T-cell (primary cell): ENCODE measurements at regions not wholly inside any gene's neighbourhood (a gene's known extent, or its start where the extent isn't known, plus 50 kb on each side); places are given as distances from the start of the nearest gene placed in this dataset.

Experiments
- ATAC-seq, 4 experiments: fragments of 200-7000 bp in 3 of 4; fragments of 150-1000 bp in 1 of 4; cut with Tn5 transposase; replicated peaks in 1 of 4; 1 replicate in 3 of 4; 2 replicates in 1 of 4; pipeline ENCODE4 v1.10.0; 2021; ENCODE audit warnings: moderate library complexity in 3 of 4, mild to moderate bottlenecking in 2 of 4, moderate number of reproducible peaks in 1 of 4
- CTCF ChIA-PET, 2 donors: fragments of 300-600 bp; sonication (Branson Sonifier 250); formaldehyde crosslinking; loops; one replicate each; lab custom pipeline; 2022; ENCODE audit warnings: antibody characterized with exemption in 2 of 2; lab: Charles Lee
- POLR2A ChIA-PET, 2 donors: fragments of 300-600 bp; sonication (Branson Sonifier 250); formaldehyde crosslinking; loops; one replicate each; lab custom pipeline; 2022; ENCODE audit warnings: antibody characterized with exemption in 2 of 2; lab: Charles Lee
- DNase-seq, 35 experiments: peaks; one replicate each; pipeline versions ENCODE4 v3.0.0 to v3.0.0-alpha.2; 2013 to 2023
- H3K27ac ChIP-seq: one replicate; pipeline ENCODE4 v1.5.1; 2013; ENCODE audit warnings: low read length
- H3K27me3 ChIP-seq, 2 experiments: replicated peaks in 1 of 2; 1 replicate in 1 of 2; 2 replicates in 1 of 2; pipeline versions ENCODE4 v1.6.1 to v1.7.0; 2013; ENCODE audit warnings: low read length in 1 of 2, mixed read lengths in 1 of 2; ENCODE audit not compliant: control insufficient read depth in 2 of 2, insufficient read depth in 2 of 2; ENCODE audit errors: extremely low read depth in 1 of 2
- H3K36me3 ChIP-seq, 2 donors: 1 replicate in 1 of 2; 2 replicates in 1 of 2; pipeline versions ENCODE4 v1.6.1 to v1.7.0; 2013; ENCODE audit warnings: low read length in 1 of 2; ENCODE audit not compliant: control insufficient read depth in 2 of 2, insufficient read depth in 1 of 2; ENCODE audit errors: extremely low read depth in 1 of 2
- H3K4me1 ChIP-seq, 2 experiments: 1 replicate in 1 of 2; 2 replicates in 1 of 2; pipeline versions ENCODE4 v1.6.1 to v1.7.0; 2013; ENCODE audit warnings: low read length in 2 of 2, mixed read lengths in 1 of 2; ENCODE audit not compliant: insufficient read depth in 2 of 2, control insufficient read depth in 1 of 2; ENCODE audit errors: extremely low read depth in 1 of 2
- H3K4me3 ChIP-seq, 2 donors: 1 replicate in 1 of 2; 2 replicates in 1 of 2; pipeline versions ENCODE4 v1.5.1 to v1.7.0; 2013; ENCODE audit warnings: mild to moderate bottlenecking in 2 of 2, low read length in 1 of 2, moderate library complexity in 1 of 2; ENCODE audit not compliant: control insufficient read depth in 1 of 2; ENCODE audit errors: extremely low read depth in 1 of 2
- H3K9me3 ChIP-seq: 2 replicates; pipeline ENCODE4 v1.7.0; 2013
- H3K27ac Mint-ChIP-seq, 2 donors: one replicate each; pipeline ENCODE4 v1.8.0; 2020 to 2021; ENCODE audit warnings: mild to moderate bottlenecking in 2 of 2, mixed read lengths in 2 of 2
- H3K27me3 Mint-ChIP-seq, 2 donors: one replicate each; pipeline ENCODE4 v1.8.0; 2021 to 2022; ENCODE audit warnings: mixed read lengths in 2 of 2
- H3K36me3 Mint-ChIP-seq: one replicate; pipeline ENCODE4 v1.8.0; 2021; ENCODE audit warnings: mixed read lengths
- H3K4me1 Mint-ChIP-seq, 3 donors: one replicate each; pipeline ENCODE4 v1.8.0; 2020 to 2022; ENCODE audit warnings: mixed read lengths in 3 of 3, mild to moderate bottlenecking in 1 of 3
- H3K4me3 Mint-ChIP-seq, 3 donors: one replicate each; pipeline ENCODE4 v1.8.0; 2020 to 2022; ENCODE audit warnings: mild to moderate bottlenecking in 3 of 3, mixed read lengths in 3 of 3, moderate library complexity in 3 of 3
- H3K9me3 Mint-ChIP-seq, 3 donors: one replicate each; pipeline ENCODE4 v1.8.0; 2020 to 2022; ENCODE audit warnings: mixed read lengths in 3 of 3
- WGBS: methylation state at CpG from one replicate; pipeline ENCODE4 v1.1.5; 2013; ENCODE audit warnings: missing lambda C conversion rate; ENCODE audit not compliant: insufficient coverage; 5-methylcytosine and 5-hydroxymethylcytosine counted together

- no peak overlapping the region for H3K4me3 Mint-ChIP-seq
- peaks cover 3 to 6% of the 10 kb centered on the region in 2 donors for H3K27me3 Mint-ChIP-seq
- no peak overlapping the region for H3K27ac ChIP-seq
- H3K9me3 Mint-ChIP-seq: no peaks in the 10 kb centered on the region
- H3K4me1 ChIP-seq: peaks cover 0 to 4% of the 10 kb centered on the region in 2 experiments
- H3K4me3 ChIP-seq: no peak overlapping the region
- no peak for DNase-seq
- WGBS: 88% methylated on average over 2 of the region's 2 CpGs
- ChIA-PET POLR2A (no interaction called here), CTCF (interaction anchor here (0.7 to 4.2 kb wide), 3 partner anchors 196 to 793 kb away, joined by 3 to 73 read pairs (median 43); no protein-coding TSS in a partner anchor)
- H3K36me3 ChIP-seq: no peaks in the 10 kb centered on the region
- no peaks in the 10 kb centered on the region for H3K36me3 Mint-ChIP-seq
- H3K27me3 ChIP-seq: peaks cover 0 to 19% of the 10 kb centered on the region in 2 experiments
- no peak overlapping the region for H3K27ac Mint-ChIP-seq
- no peak for ATAC-seq
- no peaks in the 10 kb centered on the region for H3K9me3 ChIP-seq
- H3K4me1 Mint-ChIP-seq: peaks cover 0 to 4% (median 3%) of the 10 kb centered on the region in 3 donors
Observed at GRCh38 chr1:67563684-67564083, 121.3 kb upstream of the GADD45A start.

- no peaks in the 10 kb centered on the region for H3K9me3 ChIP-seq
Observed at GRCh38 chr1:67564193-67564592, 120.8 kb upstream of the GADD45A start.

GRCh38 chr1:67566803-67567377, 118.1 kb upstream of the GADD45A start:
- no peaks in the 10 kb centered on the region for H3K9me3 Mint-ChIP-seq
- Histone ChIP-seq H3K4me3 (no peak overlapping the region), H3K9me3 (no peaks in the 10 kb centered on the region), H3K27me3 (peaks cover 0 to 6% of the 10 kb centered on the region in 2 experiments), H3K4me1 (peaks cover 0 to under 1% of the 10 kb centered on the region in 2 experiments), H3K36me3 (no peaks in the 10 kb centered on the region), H3K27ac (no peak overlapping the region)
- no CpG with 5 or more reads among the region's 2 CpGs for WGBS
- DNase-seq (no peak), ATAC-seq (no peak)
- CTCF ChIA-PET: interaction anchor here (1.0 to 1.7 kb wide), 3 partner anchors 193 to 356 kb away, joined by 4 to 6 read pairs (median 4); no protein-coding TSS in a partner anchor
- POLR2A ChIA-PET: interaction anchor here in 1 of 2 donors (0.6 kb wide), 1 partner anchor 207 kb away, joined by 5 read pairs; no protein-coding TSS in a partner anchor
- no peak overlapping the region for H3K4me3 Mint-ChIP-seq
- no peaks in the 10 kb centered on the region for H3K36me3 Mint-ChIP-seq
- H3K27me3 Mint-ChIP-seq: no peaks in the 10 kb centered on the region
- no peak overlapping the region for H3K27ac Mint-ChIP-seq
- peaks cover 0 to 3% (median 3%) of the 10 kb centered on the region in 3 donors for H3K4me1 Mint-ChIP-seq

More at GRCh38 chr1:67564193-67564592, 120.8 kb upstream of the GADD45A start:
- DNase-seq (no peak), ATAC-seq (no peak)
- H3K36me3 ChIP-seq: no peaks in the 10 kb centered on the region
- ChIA-PET POLR2A (no interaction called here), CTCF (interaction anchor here in 1 of 2 donors (0.5 to 1.4 kb wide), 2 partner anchors 140 to 197 kb away, joined by 3 to 4 read pairs; no protein-coding TSS in a partner anchor)
- Mint-ChIP-seq H3K4me3 (no peak overlapping the region), H3K36me3 (no peaks in the 10 kb centered on the region), H3K27ac (no peak overlapping the region), H3K4me1 (peaks cover 0 to 4% (median 3%) of the 10 kb centered on the region in 3 donors), H3K27me3 (peaks cover 0 to 3% of the 10 kb centered on the region in 2 donors), H3K9me3 (no peaks in the 10 kb centered on the region)
- no peak overlapping the region for H3K27ac ChIP-seq
- 70% methylated on average over 3 of the region's 8 CpGs for WGBS
- H3K4me1 ChIP-seq: peaks cover 0 to 4% of the 10 kb centered on the region in 2 experiments
- peaks cover 0 to 16% of the 10 kb centered on the region in 2 experiments for H3K27me3 ChIP-seq
- no peak overlapping the region for H3K4me3 ChIP-seq

GRCh38 chr1:67570486-67571143, 114.4 kb upstream of the GADD45A start:
- DNase-seq (no peak), ATAC-seq (no peak)
- Mint-ChIP-seq H3K4me3 (no peak overlapping the region), H3K36me3 (no peaks in the 10 kb centered on the region), H3K9me3 (no peaks in the 10 kb centered on the region), H3K27me3 (no peaks in the 10 kb centered on the region), H3K27ac (no peak overlapping the region), H3K4me1 (no peaks in the 10 kb centered on the region)
- Histone ChIP-seq H3K27me3 (peaks cover 0 to 6% of the 10 kb centered on the region in 2 experiments), H3K9me3 (no peaks in the 10 kb centered on the region), H3K27ac (no peak overlapping the region), H3K4me3 (no peak overlapping the region), H3K4me1 (no peaks in the 10 kb centered on the region), H3K36me3 (no peaks in the 10 kb centered on the region)
- CTCF ChIA-PET: interaction anchor here (1.1 to 3.9 kb wide), 5 partner anchors 9 to 190 kb away, joined by 3 to 19 read pairs (median 6); no protein-coding TSS in a partner anchor
- POLR2A ChIA-PET: no interaction called here
- WGBS: 76% methylated on average over 4 of the region's 8 CpGs

GRCh38 chr1:67571406-67571805, 113.6 kb upstream of the GADD45A start:
- Histone ChIP-seq H3K4me3 (no peak overlapping the region), H3K9me3 (no peaks in the 10 kb centered on the region), H3K36me3 (no peaks in the 10 kb centered on the region), H3K27ac (no peak overlapping the region), H3K27me3 (peaks cover 0 to 6% of the 10 kb centered on the region in 2 experiments), H3K4me1 (no peaks in the 10 kb centered on the region)
- Mint-ChIP-seq H3K36me3 (no peaks in the 10 kb centered on the region), H3K9me3 (no peaks in the 10 kb centered on the region), H3K4me1 (no peaks in the 10 kb centered on the region), H3K27ac (no peak overlapping the region), H3K27me3 (no peaks in the 10 kb centered on the region), H3K4me3 (no peak overlapping the region)
- ChIA-PET POLR2A (interaction anchor here in 1 of 2 donors (0.6 kb wide), 1 partner anchor 15 kb away, joined by 3 read pairs; no protein-coding TSS in a partner anchor), CTCF (interaction anchor here (1.1 to 3.9 kb wide), 5 partner anchors 10 to 189 kb away, joined by 3 to 19 read pairs (median 6); no protein-coding TSS in a partner anchor)
- ATAC-seq: no peak
- no peak for DNase-seq

- no peaks in the 10 kb centered on the region for H3K9me3 Mint-ChIP-seq
- Histone ChIP-seq H3K4me3 (no peak overlapping the region), H3K27me3 (peaks cover 0 to 6% of the 10 kb centered on the region in 2 experiments), H3K9me3 (no peaks in the 10 kb centered on the region), H3K4me1 (no peaks in the 10 kb centered on the region), H3K36me3 (no peaks in the 10 kb centered on the region), H3K27ac (no peak overlapping the region)
- no peaks in the 10 kb centered on the region for H3K4me1 Mint-ChIP-seq
- 73% methylated on average over 5 of the region's 14 CpGs for WGBS
- H3K4me3 Mint-ChIP-seq: no peak overlapping the region
- ChIA-PET CTCF (interaction anchor here (0.6 to 2.1 kb wide), 4 partner anchors 11 to 188 kb away, joined by 3 to 10 read pairs (median 5); no protein-coding TSS in a partner anchor), POLR2A (no interaction called here)
- no peaks in the 10 kb centered on the region for H3K36me3 Mint-ChIP-seq
- no peaks in the 10 kb centered on the region for H3K27me3 Mint-ChIP-seq
- no peak overlapping the region for H3K27ac Mint-ChIP-seq
- DNase-seq: no peak
- no peak for ATAC-seq
Observed at GRCh38 chr1:67571901-67572593, 113.0 kb upstream of the GADD45A start.
